ELR (cell line): ENCODE measurements at regions not wholly inside any gene's neighbourhood (a gene's known extent, or its start where the extent isn't known, plus 50 kb on each side); places are given as distances from the start of the nearest gene placed in this dataset.
"Not testable (repeated sequence)": the region's sequence is repeated elsewhere in the genome, so short reads cannot be mapped to it uniquely, and the experiment has no call there.

Experiments
- DNase-seq: peaks from one replicate; pipeline ENCODE4 v3.0.0-alpha.2; 2015; ENCODE audit warnings: low read depth

GRCh38 chr17:5747276-5747675 is 163.0 kb upstream of the NLRP1 start:
- no peak for DNase-seq

- no peak for DNase-seq
Observed at GRCh38 chr17:5747964-5748363, 163.7 kb upstream of the NLRP1 start.

GRCh38 chr17:5753421-5753820 is 169.1 kb upstream of the NLRP1 start:
- no peak for DNase-seq

- DNase-seq, result no peak
Observed at GRCh38 chr17:5757314-5757907, 173.1 kb upstream of the NLRP1 start.

GRCh38 chr17:5758651-5759050 is 174.3 kb upstream of the NLRP1 start:
- DNase-seq, result peak; percentile 70

- DNase-seq, result no peak
Observed at GRCh38 chr17:5759501-5759925, 175.2 kb upstream of the NLRP1 start.

- peak; percentile 21 for DNase-seq
Observed at GRCh38 chr17:5762191-5762590, 177.9 kb upstream of the NLRP1 start.

- DNase-seq, result no peak
Observed at GRCh38 chr17:5763595-5764306, 179.4 kb upstream of the NLRP1 start.

- DNase-seq, result no peak
Observed at GRCh38 chr17:5769593-5770354, 185.5 kb upstream of the NLRP1 start.

GRCh38 chr17:5770441-5771270 is 186.3 kb upstream of the NLRP1 start:
- DNase-seq, result no peak

GRCh38 chr17:5771271-5771577 is 186.9 kb upstream of the NLRP1 start:
- not testable (repeated sequence) for DNase-seq

- not testable (repeated sequence) for DNase-seq
Observed at GRCh38 chr17:5772017-5772416, 187.7 kb upstream of the NLRP1 start.

- DNase-seq, result no peak
Observed at GRCh38 chr17:5772720-5773119, 188.4 kb upstream of the NLRP1 start.

GRCh38 chr17:5773816-5774360 is 189.6 kb upstream of the NLRP1 start:
- no peak for DNase-seq

GRCh38 chr17:5775098-5775497 is 190.8 kb upstream of the NLRP1 start:
- DNase-seq, result no peak

- peak; percentile 88 for DNase-seq
Observed at GRCh38 chr17:5780476-5780875, 196.2 kb upstream of the NLRP1 start.

- DNase-seq, result no peak
Observed at GRCh38 chr17:5781236-5781927, 197.1 kb upstream of the NLRP1 start.

GRCh38 chr17:5783269-5783668 is 199.0 kb upstream of the NLRP1 start:
- DNase-seq, result no peak

GRCh38 chr17:5783851-5784250 is 199.5 kb upstream of the NLRP1 start:
- DNase-seq, result no peak

GRCh38 chr17:5784791-5785190 is 200.5 kb upstream of the NLRP1 start:
- no peak for DNase-seq

- peak; percentile 90 for DNase-seq
Observed at GRCh38 chr17:5785338-5785737, 201.0 kb upstream of the NLRP1 start.
